NT2/D1 (cell line): ENCODE measurements at regions not wholly inside any gene's neighbourhood (a gene's known extent, or its start where the extent isn't known, plus 50 kb on each side); places are given as distances from the start of the nearest gene placed in this dataset.
"Not testable (repeated sequence)": the region's sequence is repeated elsewhere in the genome, so short reads cannot be mapped to it uniquely, and the experiment has no call there.

Source experiments
- YY1 ChIP-seq: IDR thresholded peaks from 2 replicates; pipeline ENCODE4 v1.6.1; 2011; ENCODE audit not compliant: insufficient read length, insufficient read depth
- ZNF274 ChIP-seq: IDR thresholded peaks from 2 replicates; pipeline ENCODE4 v1.6.1; 2011; ENCODE audit warnings: mild to moderate bottlenecking, low read depth, low read length

- not testable (repeated sequence) for TF ChIP-seq ZNF274, YY1
Observed at GRCh38 chr21:27916326-27916725, 949.4 kb upstream of the ADAMTS5 start.
